ENCODE measurements at regions not wholly inside any gene's neighbourhood (a gene's known extent, or its start where the extent isn't known, plus 50 kb on each side); places are given as distances from the start of the nearest gene placed in this dataset.

GRCh38 chrX:40821780-40822179 lies 86.4 kb upstream of the MED14 start:
- Histone ChIP-seq H3K27ac (ENCODE audit: extremely low read depth, low read depth, low read length) (no peak overlapping the region), H3K4me1 (ENCODE audit: control insufficient read depth, insufficient read depth, low read length) (no peaks in the 10 kb centered on the region), H3K9me3 (ENCODE audit: control insufficient read depth, insufficient read depth, low read depth, low read length) (no peaks in the 10 kb centered on the region), H3K4me3 (ENCODE audit: low read depth, low read length) (no peak overlapping the region), H3K36me3 (ENCODE audit: control insufficient read depth in 2 of 2, insufficient read depth in 1 of 2, low read length in 2 of 2) (no peaks in the 10 kb centered on the region)
- ChIA-PET POLR2A (no interaction called here), CTCF (no interaction called here)
- no peak for TF ChIP-seq ZNF239 (tag by site-specific recombination; IDR thresholded peaks at IDR 0.05)
- no peak for TF ChIP-seq ZNF366 (tag by site-specific recombination; conservative IDR thresholded peaks at IDR 0.05)

GRCh38 chrX:40827331-40827730 lies 92.0 kb upstream of the MED14 start:
- no peaks in the 10 kb centered on the region for H3K9me3 ChIP-seq (ENCODE audit: control insufficient read depth, insufficient read depth, low read depth, low read length)
- ChIA-PET POLR2A (no interaction called here), CTCF (interaction anchor here (0.6 to 0.8 kb wide), 2 partner anchors 33 to 66 kb away, joined by 3 to 5 read pairs; no protein-coding TSS in a partner anchor)
- no peaks in the 10 kb centered on the region for H3K36me3 ChIP-seq (ENCODE audit: control insufficient read depth in 2 of 2, insufficient read depth in 1 of 2, low read length in 2 of 2)
- H3K27ac ChIP-seq (ENCODE audit: extremely low read depth, low read depth, low read length): no peak overlapping the region
- no peak overlapping the region for H3K4me3 ChIP-seq (ENCODE audit: low read depth, low read length)
- no peak for TF ChIP-seq ZNF248 (tag by site-specific recombination; IDR thresholded peaks at IDR 0.05)
- no peak for TF ChIP-seq GLI2 (tag by site-specific recombination; IDR thresholded peaks at IDR 0.05; ENCODE audit: borderline replicate concordance, low read depth)
- TF ChIP-seq ZNF530 (tag by site-specific recombination; IDR thresholded peaks at IDR 0.05; ENCODE audit: low read depth): no peak
- no peak for TF ChIP-seq ZNF843 (tag by site-specific recombination; IDR thresholded peaks at IDR 0.05)
- TF ChIP-seq ZNF76 (tag by site-specific recombination; IDR thresholded peaks at IDR 0.05; ENCODE audit: borderline replicate concordance, low read depth): no peak
- no peak for TF ChIP-seq ZNF623 (tag by site-specific recombination; IDR thresholded peaks at IDR 0.05)
- no peak for TF ChIP-seq ZNF366 (tag by site-specific recombination; conservative IDR thresholded peaks at IDR 0.05)
- TF ChIP-seq MZF1 (tag by site-specific recombination; IDR thresholded peaks at IDR 0.05; ENCODE audit: borderline replicate concordance): no peak
- TF ChIP-seq ZNF335 (tag by site-specific recombination; conservative IDR thresholded peaks at IDR 0.05): no peak
- TF ChIP-seq ZNF18 (tag by site-specific recombination; IDR thresholded peaks at IDR 0.05): no peak
- TF ChIP-seq ZNF549 (tag by site-specific recombination; IDR thresholded peaks at IDR 0.05): no peak
- no peak for TF ChIP-seq ZNF155 (tag by site-specific recombination; IDR thresholded peaks at IDR 0.05)
- no peak for TF ChIP-seq MEIS1 (CRISPR knock-in tag; IDR thresholded peaks at IDR 0.05; ENCODE audit: borderline replicate concordance)
- no peak for TF ChIP-seq ZNF280C (tag by site-specific recombination; IDR thresholded peaks at IDR 0.05)
- no peak for TF ChIP-seq SP3 (tag by site-specific recombination; IDR thresholded peaks at IDR 0.05)
- no peaks in the 10 kb centered on the region for H3K4me1 ChIP-seq (ENCODE audit: control insufficient read depth, insufficient read depth, low read length)

- Histone ChIP-seq H3K4me1 (ENCODE audit: control insufficient read depth, insufficient read depth, low read length) (no peaks in the 10 kb centered on the region), H3K4me3 (ENCODE audit: low read depth, low read length) (no peak overlapping the region), H3K9me3 (ENCODE audit: control insufficient read depth, insufficient read depth, low read depth, low read length) (no peaks in the 10 kb centered on the region), H3K36me3 (ENCODE audit: control insufficient read depth in 2 of 2, insufficient read depth in 1 of 2, low read length in 2 of 2) (no peaks in the 10 kb centered on the region), H3K27ac (ENCODE audit: extremely low read depth, low read depth, low read length) (no peak overlapping the region)
- CTCF ChIA-PET: no interaction called here
- POLR2A ChIA-PET: no interaction called here
- TF ChIP-seq ZNF302 (tag by site-specific recombination; IDR thresholded peaks at IDR 0.05; ENCODE audit: low read depth): no peak
- TF ChIP-seq PRDM1 (tag by site-specific recombination; IDR thresholded peaks at IDR 0.05): no peak
- TF ChIP-seq HOXD13 (CRISPR knock-in tag; IDR thresholded peaks at IDR 0.05; ENCODE audit: borderline replicate concordance): no peak
- no peak for TF ChIP-seq ZNF19 (tag by site-specific recombination; IDR thresholded peaks at IDR 0.05; ENCODE audit: low read depth)
- no peak for TF ChIP-seq ZNF560 (tag by site-specific recombination; IDR thresholded peaks at IDR 0.05; ENCODE audit: borderline replicate concordance)
Observed at GRCh38 chrX:40831750-40832149, 96.4 kb upstream of the MED14 start.

Measured in HEK293 (cell line).